ENCODE measurements at regions not wholly inside any gene's neighbourhood (a gene's known extent, or its start where the extent isn't known, plus 50 kb on each side); places are given as distances from the start of the nearest gene placed in this dataset.

DNA sequence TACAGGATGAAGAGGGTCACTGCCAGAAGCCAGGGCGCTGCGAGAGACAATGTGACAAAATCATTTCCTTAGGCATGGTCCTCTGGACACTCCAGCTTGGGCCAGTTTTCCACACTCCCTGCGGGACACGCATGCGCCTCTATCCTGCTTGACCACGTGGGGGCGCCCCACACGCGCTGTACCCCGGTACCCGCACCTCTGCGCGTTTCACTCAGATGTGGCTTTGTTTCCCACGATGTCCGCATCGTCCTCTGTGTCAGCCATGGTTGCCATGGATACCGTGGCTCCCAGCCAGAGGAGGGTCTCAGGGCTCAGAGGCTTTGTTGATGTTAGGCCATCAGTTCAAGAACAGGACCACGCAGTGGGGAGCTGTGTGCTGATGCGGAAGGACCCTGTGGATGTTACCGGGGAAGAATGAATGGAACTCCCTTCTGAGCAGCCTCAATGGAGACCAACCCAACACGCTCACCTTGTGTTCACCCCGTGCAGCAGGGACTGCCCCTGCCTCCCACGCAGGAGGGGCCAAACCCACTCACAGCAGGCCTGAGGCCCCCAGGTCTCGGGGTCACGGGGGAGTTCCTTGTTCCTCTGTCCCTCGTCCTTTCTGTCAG is 65.8 kb upstream of the SLC22A11 start:
- no peak for TF ChIP-seq FOXP2 (optimal IDR thresholded peaks at IDR 0.05; ENCODE audit: control extremely low read depth, extremely low read length, insufficient read depth)
- TF ChIP-seq EZH2 (IDR thresholded peaks at IDR 0.05): no peak
- no peak for TF ChIP-seq POLR2AphosphoS5 (IDR thresholded peaks at IDR 0.05; ENCODE audit: borderline replicate concordance, low read depth, low read length)

Data from SK-N-MC (cell line).